OCI-LY7 (cell line): ENCODE measurements at regions not wholly inside any gene's neighbourhood (a gene's known extent, or its start where the extent isn't known, plus 50 kb on each side); places are given as distances from the start of the nearest gene placed in this dataset.

Source experiments
- BruUV-seq: library from RNA; stranded (reverse); fragments of 400-500 nt; replicated peaks from 2 replicates; lab custom pipeline; 2021; lab: Mats Ljungman, UMichigan
- CTCF ChIA-PET: fragments of 300-600 bp; sonication (Branson Sonifier 250); formaldehyde crosslinking; loops from one replicate; lab custom pipeline; 2022; ENCODE audit warnings: antibody characterized with exemption; ENCODE audit not compliant: unreplicated experiment; lab: Charles Lee
- POLR2A ChIA-PET: fragments of 300-600 bp; sonication (Branson Sonifier 250); formaldehyde crosslinking; loops from one replicate; lab custom pipeline; 2022; ENCODE audit warnings: antibody characterized with exemption; lab: Charles Lee
- DNase-seq: peaks from one replicate; pipeline ENCODE4 v3.0.0-alpha.2; 2015; ENCODE audit warnings: low spot score
- H2AFZ ChIP-seq: fragments of 200-600 bp; sonication (generic), shearing (Covaris generic); 2 replicates; pipeline ENCODE4 v1.6.1; 2014; ENCODE audit warnings: mild to moderate bottlenecking, antibody characterized with exemption, low read length, moderate library complexity
- H3K27ac ChIP-seq: fragments of 200-600 bp; sonication (generic); 2 replicates; pipeline ENCODE4 v1.5.1; 2014; ENCODE audit warnings: mixed run types, low read depth, mild to moderate bottlenecking, moderate library complexity, low read length, inconsistent platforms; ENCODE audit not compliant: poor library complexity, severe bottlenecking
- H3K36me3 ChIP-seq: fragments of 200-600 bp; sonication (generic); 2 replicates; pipeline ENCODE4 v1.6.1; 2014; ENCODE audit warnings: mild to moderate bottlenecking, antibody characterized with exemption, low read length, moderate library complexity, mixed read lengths; ENCODE audit not compliant: insufficient read depth
- H3K4me1 ChIP-seq: fragments of 200-600 bp; sonication (generic); 2 replicates; pipeline ENCODE4 v1.5.1; 2014; ENCODE audit warnings: mild to moderate bottlenecking, low read length; ENCODE audit not compliant: insufficient read depth, poor library complexity, severe bottlenecking
- H3K4me2 ChIP-seq: fragments of 200-600 bp; sonication (generic); 2 replicates; pipeline ENCODE4 v1.6.1; 2014; ENCODE audit warnings: mild to moderate bottlenecking, low read length
- H3K4me3 ChIP-seq: fragments of 200-600 bp; sonication (generic); 2 replicates; pipeline ENCODE4 v1.5.1; 2014; ENCODE audit warnings: mild to moderate bottlenecking, low read depth, low read length; ENCODE audit not compliant: poor library complexity, severe bottlenecking
- H3K79me2 ChIP-seq: fragments of 200-600 bp; sonication (generic); 2 replicates; pipeline ENCODE4 v1.6.1; 2016; ENCODE audit warnings: low read depth, mild to moderate bottlenecking, low read length, moderate library complexity, mixed read lengths; ENCODE audit not compliant: insufficient read depth
- H3K9me2 ChIP-seq: fragments of 200-600 bp; sonication (generic); 2 replicates; pipeline ENCODE4 v1.6.1; 2016; ENCODE audit warnings: mild to moderate bottlenecking, low read length, mixed read lengths; ENCODE audit not compliant: insufficient read depth
- H3K9me3 ChIP-seq: fragments of 200-600 bp; sonication (generic); 2 replicates; pipeline ENCODE4 v1.6.1; 2014; ENCODE audit warnings: mild to moderate bottlenecking, mixed run types, low read length, mixed read lengths
- H4K20me1 ChIP-seq: fragments of 200-600 bp; sonication (generic); 2 replicates; pipeline ENCODE4 v1.6.1; 2014; ENCODE audit warnings: mild to moderate bottlenecking, antibody characterized with exemption, low read length, moderate library complexity, mixed read lengths; ENCODE audit not compliant: insufficient read depth
- CTCF ChIP-seq: fragments of 200-600 bp; sonication (generic); conservative IDR thresholded peaks from 2 replicates; pipeline ENCODE4 v1.5.1; 2014; ENCODE audit warnings: mild to moderate bottlenecking, antibody characterized with exemption, low read length, moderate library complexity, mixed read lengths
- EZH2phosphoT487 ChIP-seq: fragments of 200-600 bp; sonication (generic); IDR thresholded peaks from 2 replicates; pipeline ENCODE4 v1.6.1; 2018; ENCODE audit warnings: low read depth, borderline replicate concordance, mild to moderate bottlenecking, mixed run types, antibody characterized with exemption, low read length, moderate library complexity, mixed read lengths
- intact Hi-C: fragments of 100-400 bp; cut with micrococcal nuclease; formaldehyde crosslinking; loops from one replicate; pipeline ENCODE4 v1.10.0; 2022; ENCODE audit not compliant: unreplicated experiment

- no peaks in the 10 kb centered on the region for H3K79me2 ChIP-seq
- H3K4me1 ChIP-seq, result no peaks in the 10 kb centered on the region
- ChIA-PET POLR2A (interaction anchor here (0.8 kb wide), 1 partner anchor 9 kb away, joined by 3 read pairs; no protein-coding TSS in a partner anchor), CTCF (no interaction called here)
- DNase-seq, result no peak
- no peaks in the 10 kb centered on the region for H3K9me3 ChIP-seq
- intact Hi-C loops, result no loop called here
- no peaks in the 10 kb centered on the region for H3K9me2 ChIP-seq
- no peak overlapping the region for H3K4me3 ChIP-seq
- H4K20me1 ChIP-seq, result no peaks in the 10 kb centered on the region
- no TSS peak for BruUV-seq
- H3K4me2 ChIP-seq, result no peak overlapping the region
- H2AFZ ChIP-seq, result no peak overlapping the region
- H3K27ac ChIP-seq, result no peak overlapping the region
- no peaks in the 10 kb centered on the region for H3K36me3 ChIP-seq
- TF ChIP-seq CTCF (no peak), EZH2phosphoT487 (no peak)
Measured at GRCh38 chr13:63541336-63541735, 2125.7 kb upstream of the PCDH20 start.

- ChIA-PET CTCF (no interaction called here), POLR2A (interaction anchor here (0.8 kb wide), 1 partner anchor 23 kb away, joined by 4 read pairs; no protein-coding TSS in a partner anchor)
- Histone ChIP-seq H3K9me3 (no peaks in the 10 kb centered on the region), H3K4me3 (no peak overlapping the region), H3K27ac (no peak overlapping the region), H3K9me2 (no peaks in the 10 kb centered on the region), H3K79me2 (no peaks in the 10 kb centered on the region), H3K4me2 (no peak overlapping the region), H2AFZ (no peak overlapping the region), H3K4me1 (no peaks in the 10 kb centered on the region), H4K20me1 (no peaks in the 10 kb centered on the region), H3K36me3 (no peaks in the 10 kb centered on the region)
- intact Hi-C loops, result no loop called here
- no TSS peak for BruUV-seq
- no peak for TF ChIP-seq EZH2phosphoT487
- no peak for DNase-seq
Measured at GRCh38 chr13:63540061-63540460, 2124.4 kb upstream of the PCDH20 start.

GRCh38 chr13:63517371-63517770, 2101.7 kb upstream of the PCDH20 start:
- no peaks in the 10 kb centered on the region for H3K79me2 ChIP-seq
- BruUV-seq, result no TSS peak

More at GRCh38 chr13:63517371-63517770, 2101.7 kb upstream of the PCDH20 start:
- H3K4me2 ChIP-seq, result no peak overlapping the region
- no peak overlapping the region for H3K4me3 ChIP-seq
- DNase-seq, result no peak
- CTCF ChIA-PET, result no interaction called here
- POLR2A ChIA-PET, result interaction anchor here (0.6 to 1.3 kb wide), 2 partner anchors 22 to 360 kb away, joined by 3 to 4 read pairs; no protein-coding TSS in a partner anchor
- intact Hi-C loops, result no loop called here
- H2AFZ ChIP-seq, result no peak overlapping the region
- H3K36me3 ChIP-seq, result no peaks in the 10 kb centered on the region
- TF ChIP-seq CTCF, result no peak
- TF ChIP-seq EZH2phosphoT487, result no peak
- H3K27ac ChIP-seq, result no peak overlapping the region
- H3K4me1 ChIP-seq, result no peaks in the 10 kb centered on the region
- no peaks in the 10 kb centered on the region for H3K9me2 ChIP-seq
- H3K9me3 ChIP-seq, result no peaks in the 10 kb centered on the region
- no peaks in the 10 kb centered on the region for H4K20me1 ChIP-seq
